Karpas-422 (cell line): ENCODE measurements at regions not wholly inside any gene's neighbourhood (a gene's known extent, or its start where the extent isn't known, plus 50 kb on each side); places are given as distances from the start of the nearest gene placed in this dataset.
A peak's percentile ranks its signal among the peaks of the same experiment; 100 is the strongest.

Source experiments
- DNase-seq: peaks from one replicate; pipeline ENCODE4 v3.0.0-alpha.2; 2015
- H2AFZ ChIP-seq: fragments of 200-600 bp; sonication (generic); 2 replicates; pipeline ENCODE4 v1.6.1; 2014; ENCODE audit warnings: antibody characterized with exemption, low read length, mixed read lengths
- H3K27ac ChIP-seq: fragments of 200-600 bp; sonication (generic); 2 replicates; pipeline ENCODE4 v1.5.1; 2014; ENCODE audit warnings: mild to moderate bottlenecking, low read length, moderate library complexity
- H3K27me3 ChIP-seq: fragments of 200-600 bp; sonication (generic); 2 replicates; pipeline ENCODE4 v1.6.1; 2014; ENCODE audit warnings: low read length, mixed read lengths
- H3K36me3 ChIP-seq: fragments of 200-600 bp; sonication (generic); 2 replicates; pipeline ENCODE4 v1.6.1; 2014; ENCODE audit warnings: low read length, mixed read lengths; ENCODE audit not compliant: insufficient read depth
- H3K4me1 ChIP-seq: fragments of 200-600 bp; sonication (generic); 2 replicates; pipeline ENCODE4 v1.6.1; 2014; ENCODE audit warnings: mild to moderate bottlenecking, low read length, mixed read lengths
- H3K4me2 ChIP-seq: fragments of 200-600 bp; sonication (generic); 2 replicates; pipeline ENCODE4 v1.6.1; 2014; ENCODE audit warnings: low read length, low read depth, mild to moderate bottlenecking; ENCODE audit not compliant: poor library complexity, severe bottlenecking
- H3K4me3 ChIP-seq: fragments of 200-600 bp; sonication (generic); 2 replicates; pipeline ENCODE4 v1.5.1; 2014; ENCODE audit warnings: mild to moderate bottlenecking, antibody characterized with exemption, low read length, mixed read lengths
- H3K79me2 ChIP-seq: fragments of 200-600 bp; sonication (generic); 2 replicates; pipeline ENCODE4 v1.6.1; 2014; ENCODE audit warnings: mild to moderate bottlenecking, low read length, mixed read lengths
- H3K9ac ChIP-seq: fragments of 200-600 bp; sonication (generic); 2 replicates; pipeline ENCODE4 v1.6.0; 2014; ENCODE audit warnings: low read length
- H3K9me2 ChIP-seq: fragments of 200-600 bp; sonication (generic), shearing (Covaris generic); replicated peaks from 2 replicates; pipeline ENCODE4 v1.6.0; 2014; ENCODE audit warnings: mild to moderate bottlenecking, low read length, moderate library complexity; ENCODE audit not compliant: insufficient read depth
- H3K9me3 ChIP-seq: fragments of 300-700, 200-600 bp; sonication (generic); 2 replicates; pipeline ENCODE4 v1.6.1; 2014; ENCODE audit warnings: low read length, mixed read lengths
- H4K20me1 ChIP-seq: fragments of 200-600 bp; sonication (generic); 2 replicates; pipeline ENCODE4 v1.6.1; 2014; ENCODE audit warnings: mild to moderate bottlenecking, antibody characterized with exemption, low read length, low read depth; ENCODE audit not compliant: insufficient read depth

DNA sequence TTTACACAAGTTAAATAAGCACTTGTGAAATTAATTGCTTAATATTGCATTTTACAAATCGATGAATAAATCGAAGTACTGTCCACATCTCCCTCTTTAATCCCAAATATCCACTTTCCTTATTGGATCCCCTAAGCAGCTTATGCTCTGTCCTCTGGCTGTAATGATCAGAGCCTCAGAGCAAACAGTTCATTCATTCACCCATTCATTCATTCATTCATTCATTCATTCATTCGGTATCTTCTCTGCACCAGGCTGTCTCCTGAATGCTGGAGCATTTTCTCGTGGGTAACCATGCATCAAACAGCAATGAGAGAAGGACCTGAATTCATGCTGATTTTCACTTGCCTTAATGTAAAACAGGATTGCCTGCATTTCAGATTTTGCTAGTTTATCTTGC, 69.5 kb upstream of the IGSF21 start:
- H3K4me2 ChIP-seq: no peak overlapping the region
- no peak overlapping the region for H3K27ac ChIP-seq
- no peaks in the 10 kb centered on the region for H3K36me3 ChIP-seq
- H4K20me1 ChIP-seq: no peaks in the 10 kb centered on the region
- no peaks in the 10 kb centered on the region for H3K9me3 ChIP-seq
- DNase-seq: no peak
- H2AFZ ChIP-seq: no peak overlapping the region
- H3K79me2 ChIP-seq: no peaks in the 10 kb centered on the region
- peaks cover 55% of the 10 kb centered on the region for H3K4me1 ChIP-seq
- no peaks in the 10 kb centered on the region for H3K27me3 ChIP-seq
- no peaks in the 10 kb centered on the region for H3K9me2 ChIP-seq
- no peak overlapping the region for H3K9ac ChIP-seq
- H3K4me3 ChIP-seq: no peak overlapping the region

DNA sequence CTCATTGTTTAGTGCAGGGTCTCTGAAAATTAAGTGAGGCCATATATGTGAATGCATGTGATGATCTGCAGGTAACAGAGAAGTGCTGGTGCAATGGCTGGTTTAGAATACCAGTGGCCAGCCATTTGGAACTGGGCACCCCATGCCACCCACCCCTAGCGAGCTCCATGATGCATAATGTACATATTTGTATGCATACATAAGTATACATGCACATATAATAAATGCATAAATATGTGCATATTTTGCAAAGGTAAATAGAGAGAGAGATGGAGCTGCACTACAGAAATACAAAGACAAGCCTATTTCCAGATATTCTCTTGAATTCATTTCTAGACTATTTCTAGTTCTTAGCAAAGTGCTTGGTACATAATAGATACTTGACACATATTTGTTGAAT, 68.5 kb upstream of the IGSF21 start:
- DNase-seq: no peak
- Histone ChIP-seq H2AFZ (no peak overlapping the region), H3K4me3 (no peak overlapping the region), H3K4me1 (peaks cover 66% of the 10 kb centered on the region), H3K36me3 (no peaks in the 10 kb centered on the region), H3K9me3 (no peaks in the 10 kb centered on the region), H3K9ac (no peak overlapping the region), H3K27me3 (no peaks in the 10 kb centered on the region), H3K27ac (no peak overlapping the region), H4K20me1 (no peaks in the 10 kb centered on the region), H3K4me2 (no peak overlapping the region), H3K9me2 (no peaks in the 10 kb centered on the region), H3K79me2 (no peaks in the 10 kb centered on the region)

DNA sequence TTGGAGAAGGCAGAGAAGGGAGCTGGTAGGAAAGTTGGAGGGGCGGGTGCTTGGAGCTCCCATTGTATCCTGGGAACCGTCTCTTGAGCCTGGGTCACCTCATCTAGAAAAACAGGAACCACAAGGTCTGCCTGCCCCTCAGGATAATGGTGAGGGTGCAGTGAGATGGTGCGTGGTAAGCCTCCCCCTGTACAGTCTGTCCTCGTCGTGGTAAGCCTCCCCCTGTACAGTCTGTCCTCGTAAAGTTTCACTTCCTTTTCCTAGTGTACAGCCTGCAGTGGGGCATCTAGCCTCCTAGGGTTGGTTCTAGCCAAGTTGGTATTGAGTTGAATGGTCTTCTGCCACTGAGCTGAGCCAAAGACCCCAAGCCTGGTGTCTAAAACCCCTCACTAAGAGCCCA, 66.5 kb upstream of the IGSF21 start:
- no peaks in the 10 kb centered on the region for H3K9me2 ChIP-seq
- peaks cover 70% of the 10 kb centered on the region for H3K4me1 ChIP-seq
- peak overlapping the region; percentile 5 for H3K4me2 ChIP-seq
- H4K20me1 ChIP-seq: no peaks in the 10 kb centered on the region
- H2AFZ ChIP-seq: no peak overlapping the region
- no peaks in the 10 kb centered on the region for H3K27me3 ChIP-seq
- no peak overlapping the region; the same call in 1 of the 2 replicates for H3K9ac ChIP-seq
- H3K27ac ChIP-seq: no peak overlapping the region
- peak; percentile 82 for DNase-seq
- no peak overlapping the region for H3K4me3 ChIP-seq
- no peaks in the 10 kb centered on the region; the same call in 1 of the 2 replicates for H3K36me3 ChIP-seq
- no peaks in the 10 kb centered on the region for H3K79me2 ChIP-seq
- H3K9me3 ChIP-seq: no peaks in the 10 kb centered on the region

DNA sequence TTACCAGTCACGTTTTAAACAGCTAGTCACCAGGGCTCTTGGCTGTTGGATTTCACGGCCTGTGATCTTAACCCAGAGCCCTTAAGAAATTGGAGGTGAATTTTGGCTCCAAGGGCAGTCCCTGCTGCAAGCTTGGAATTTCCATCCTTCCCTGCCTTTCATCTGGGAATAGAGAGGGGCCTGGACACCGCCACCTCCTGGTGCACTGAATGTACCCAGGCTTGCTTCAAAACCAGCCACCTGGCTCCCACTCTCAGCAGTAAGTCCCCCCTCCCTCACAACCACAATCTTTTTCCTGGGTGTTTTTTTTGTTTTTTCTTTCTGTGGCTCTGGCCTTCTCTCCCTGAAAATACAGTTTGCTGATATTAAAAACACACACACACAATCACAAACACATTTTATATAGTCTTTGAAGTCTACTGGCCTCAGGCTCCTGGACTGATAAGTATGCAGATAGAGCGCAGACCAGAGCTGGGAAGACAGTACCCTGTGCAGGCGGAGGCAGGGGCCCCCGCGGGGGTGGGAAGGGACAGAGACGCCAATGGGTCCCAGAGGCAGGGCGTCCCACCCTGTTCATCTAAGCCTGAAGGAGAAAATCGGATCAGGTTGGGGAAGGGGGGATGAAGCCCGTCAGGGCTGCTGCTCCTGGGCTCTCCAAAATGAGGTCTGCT, 65.8 kb upstream of the IGSF21 start:
- H4K20me1 ChIP-seq: no peaks in the 10 kb centered on the region
- H2AFZ ChIP-seq: no peak overlapping the region
- no peak overlapping the region for H3K27ac ChIP-seq
- H3K79me2 ChIP-seq: no peaks in the 10 kb centered on the region
- H3K36me3 ChIP-seq: no peaks in the 10 kb centered on the region; the same call in 1 of the 2 replicates
- H3K27me3 ChIP-seq: no peaks in the 10 kb centered on the region
- H3K4me3 ChIP-seq: no peak overlapping the region
- no peak overlapping the region; the same call in 1 of the 2 replicates for H3K9ac ChIP-seq
- DNase-seq: no peak
- H3K9me2 ChIP-seq: no peaks in the 10 kb centered on the region
- peaks cover 63% of the 10 kb centered on the region for H3K4me1 ChIP-seq
- peak overlapping the region; percentile 5 for H3K4me2 ChIP-seq
- H3K9me3 ChIP-seq: no peaks in the 10 kb centered on the region

DNA sequence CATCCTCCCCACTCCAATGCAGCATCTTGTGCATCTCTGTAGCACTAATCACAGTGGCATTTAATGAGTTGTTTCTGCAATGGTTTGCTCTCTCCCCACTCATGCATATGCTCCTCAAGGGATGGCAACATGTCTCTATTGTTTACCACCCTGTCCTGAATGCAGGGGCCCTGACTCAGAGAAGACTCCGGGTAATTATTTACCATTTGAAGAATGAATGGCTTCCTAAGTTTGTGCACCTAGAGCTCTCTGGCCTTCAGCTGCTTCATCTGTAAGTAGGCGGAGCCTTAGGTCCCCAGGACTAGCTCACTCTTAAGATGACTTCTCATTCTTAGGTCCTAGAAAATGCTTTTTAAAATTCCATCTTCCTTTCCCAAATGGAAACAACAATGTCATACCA, 63.7 kb upstream of the IGSF21 start:
- Histone ChIP-seq H4K20me1 (no peaks in the 10 kb centered on the region), H2AFZ (no peak overlapping the region), H3K79me2 (no peaks in the 10 kb centered on the region), H3K27me3 (no peaks in the 10 kb centered on the region), H3K36me3 (no peaks in the 10 kb centered on the region; the same call in 1 of the 2 replicates), H3K9ac (no peak overlapping the region), H3K27ac (no peak overlapping the region), H3K4me3 (no peak overlapping the region), H3K4me1 (peaks cover 54% of the 10 kb centered on the region), H3K9me3 (no peaks in the 10 kb centered on the region), H3K4me2 (no peak overlapping the region), H3K9me2 (no peaks in the 10 kb centered on the region)
- DNase-seq: no peak

DNA sequence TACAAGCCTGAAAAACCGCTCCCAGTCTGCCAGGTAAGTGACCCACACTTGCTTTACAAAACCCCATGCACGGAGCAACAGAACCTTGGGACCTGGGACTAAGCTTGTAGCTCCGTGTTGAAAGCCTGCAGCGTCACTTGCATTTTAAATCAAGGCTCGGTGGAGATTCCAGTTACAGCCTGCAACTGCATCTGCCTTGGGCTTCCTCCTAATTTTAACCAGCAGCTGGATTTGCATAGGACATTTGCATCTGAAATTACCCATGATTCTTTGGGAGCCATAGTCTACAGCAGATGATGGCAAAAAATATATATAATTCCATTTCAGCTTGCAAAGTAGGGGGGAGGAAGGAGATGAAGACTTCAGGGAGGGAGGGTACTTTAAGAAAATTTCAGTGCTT, 62.4 kb upstream of the IGSF21 start:
- no peaks in the 10 kb centered on the region for H3K27me3 ChIP-seq
- DNase-seq: peak; percentile 86
- peak overlapping the region; percentile 72 for H3K27ac ChIP-seq
- no peaks in the 10 kb centered on the region; the same call in 1 of the 2 replicates for H3K9me3 ChIP-seq
- no peaks in the 10 kb centered on the region for H4K20me1 ChIP-seq
- no peaks in the 10 kb centered on the region for H3K79me2 ChIP-seq
- H3K36me3 ChIP-seq: no peaks in the 10 kb centered on the region; the same call in 1 of the 2 replicates
- H3K9ac ChIP-seq: peak overlapping the region; percentile 46
- no peaks in the 10 kb centered on the region for H3K9me2 ChIP-seq
- peaks cover 54% of the 10 kb centered on the region for H3K4me1 ChIP-seq
- no peak overlapping the region for H2AFZ ChIP-seq
- H3K4me3 ChIP-seq: peak overlapping the region; percentile 48
- peak overlapping the region; percentile 65 for H3K4me2 ChIP-seq

DNA sequence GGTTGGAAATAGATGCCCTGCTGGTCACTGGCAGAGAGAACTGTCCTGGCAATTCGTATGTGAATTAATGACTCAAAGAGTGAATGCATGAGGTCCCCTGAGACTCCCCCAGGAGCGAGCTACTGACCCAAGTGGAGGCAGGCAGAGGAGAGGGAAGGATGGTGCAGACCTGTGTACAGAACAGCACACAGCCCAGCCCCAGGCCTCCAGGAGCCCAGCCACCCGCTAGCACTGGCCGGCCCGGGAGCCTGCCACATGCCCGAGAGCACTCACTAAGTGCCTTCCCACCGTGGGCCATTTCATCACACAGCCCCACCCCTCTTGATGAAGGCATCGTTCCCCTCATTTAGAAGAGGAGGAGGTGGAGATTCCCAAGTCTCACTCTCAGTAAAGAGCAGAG, 62.0 kb upstream of the IGSF21 start:
- Histone ChIP-seq H3K79me2 (no peaks in the 10 kb centered on the region), H2AFZ (no peak overlapping the region), H3K4me1 (peaks cover 51% of the 10 kb centered on the region), H3K9me3 (no peaks in the 10 kb centered on the region; the same call in 1 of the 2 replicates), H3K27me3 (no peaks in the 10 kb centered on the region), H3K36me3 (no peaks in the 10 kb centered on the region; the same call in 1 of the 2 replicates), H4K20me1 (no peaks in the 10 kb centered on the region), H3K27ac (peak overlapping the region; percentile 72), H3K4me2 (peak overlapping the region; percentile 65), H3K9ac (no peak overlapping the region; the same call in 1 of the 2 replicates), H3K9me2 (no peaks in the 10 kb centered on the region), H3K4me3 (peak overlapping the region; percentile 46; the same call in 1 of the 2 replicates)
- no peak for DNase-seq

DNA sequence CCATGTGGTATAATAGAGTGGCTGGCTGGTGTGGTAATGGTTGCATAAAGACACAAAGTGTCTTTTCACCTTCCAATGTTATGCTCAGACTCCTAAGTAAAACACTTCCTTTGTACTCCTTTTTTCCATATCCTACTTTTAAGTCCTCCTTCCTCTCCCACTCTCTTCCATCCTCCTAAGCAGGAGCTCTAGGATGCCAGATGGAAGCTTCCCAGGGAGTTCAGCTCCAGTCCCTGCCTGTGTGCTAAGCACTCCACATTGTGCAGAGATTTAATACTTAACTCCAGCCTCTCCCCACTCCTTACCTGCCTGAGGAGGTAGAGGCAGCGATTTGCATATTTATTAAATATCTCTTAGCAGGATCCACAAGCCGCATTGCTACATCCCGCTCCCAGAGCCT, 60.5 kb upstream of the IGSF21 start:
- Histone ChIP-seq H3K36me3 (no peaks in the 10 kb centered on the region; the same call in 1 of the 2 replicates), H3K4me2 (no peak overlapping the region), H3K9me3 (no peaks in the 10 kb centered on the region; the same call in 1 of the 2 replicates), H2AFZ (no peak overlapping the region), H3K9me2 (no peaks in the 10 kb centered on the region), H3K79me2 (no peaks in the 10 kb centered on the region), H4K20me1 (no peaks in the 10 kb centered on the region), H3K27me3 (no peaks in the 10 kb centered on the region), H3K27ac (no peak overlapping the region), H3K9ac (no peak overlapping the region), H3K4me3 (no peak overlapping the region), H3K4me1 (peaks cover 36% of the 10 kb centered on the region)
- no peak for DNase-seq
